GM12892 (cell line): ENCODE measurements at regions not wholly inside any gene's neighbourhood (a gene's known extent, or its start where the extent isn't known, plus 50 kb on each side); places are given as distances from the start of the nearest gene placed in this dataset.

Experiments
- POLR2A ChIP-seq: IDR thresholded peaks from 2 replicates; pipeline ENCODE4 v1.6.1; 2011; ENCODE audit warnings: low read depth, low read length, control low read depth
- TAF1 ChIP-seq: IDR thresholded peaks from 2 replicates; pipeline ENCODE4 v1.6.1; 2011; ENCODE audit warnings: low read depth, mild to moderate bottlenecking, control low read depth, low read length, borderline replicate concordance

DNA sequence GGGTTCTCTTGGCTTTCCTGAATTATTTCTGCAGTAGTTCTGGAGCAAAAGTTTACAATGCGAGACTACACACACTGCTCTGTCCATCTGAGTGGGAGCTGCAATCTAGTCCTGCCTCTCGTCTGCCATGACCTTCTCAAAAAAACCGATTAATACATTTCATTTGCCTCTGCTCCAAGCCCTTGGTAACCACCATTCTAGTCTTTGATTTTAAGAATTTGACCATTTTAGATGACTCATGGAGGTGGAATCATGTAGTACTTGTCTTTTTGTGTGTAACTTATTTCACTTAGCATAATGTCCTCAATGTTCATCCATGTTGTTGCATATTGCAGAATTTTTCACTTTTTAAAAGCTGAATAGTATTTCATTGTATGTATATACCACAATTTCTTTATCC, 356.9 kb downstream of the SV2B start:
- TF ChIP-seq POLR2A (no peak), TAF1 (no peak)
